GM10266 (cell line): ENCODE measurements at regions not wholly inside any gene's neighbourhood (a gene's known extent, or its start where the extent isn't known, plus 50 kb on each side); places are given as distances from the start of the nearest gene placed in this dataset.

Experiments used
- DNase-seq: peaks from one replicate; pipeline ENCODE4 v3.0.0; 2012; ENCODE audit errors: extremely low spot score
- TF ChIP-seq, protein P1 (sequence below): IDR thresholded peaks from 2 replicates; pipeline ENCODE4 v1.5.1; 2012; ENCODE audit warnings: mild to moderate bottlenecking, low read depth; ENCODE audit not compliant: control insufficient read depth, insufficient read depth; ENCODE audit errors: missing control alignments

DNA sequence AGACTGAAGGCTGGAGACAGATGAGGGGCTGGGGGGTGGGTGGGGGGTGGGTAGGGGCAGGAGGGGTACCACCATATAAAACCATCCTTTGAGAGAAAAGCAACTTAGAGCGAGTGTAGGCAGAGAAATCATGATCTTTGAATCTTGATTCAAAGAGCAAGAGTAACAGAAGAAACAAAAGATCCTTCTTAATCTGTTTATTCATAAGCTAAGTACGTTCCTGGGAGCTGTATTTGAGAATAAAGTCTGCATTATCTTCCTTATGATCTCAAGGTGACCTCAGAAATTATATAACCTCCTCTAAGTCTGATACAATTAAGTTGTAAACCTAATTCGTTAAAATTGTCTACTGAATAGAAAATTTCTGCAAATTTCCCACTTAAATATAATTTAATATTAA is 558.8 kb downstream of the NR2F1-AS1 start:
- TF ChIP-seq, protein P1, sequence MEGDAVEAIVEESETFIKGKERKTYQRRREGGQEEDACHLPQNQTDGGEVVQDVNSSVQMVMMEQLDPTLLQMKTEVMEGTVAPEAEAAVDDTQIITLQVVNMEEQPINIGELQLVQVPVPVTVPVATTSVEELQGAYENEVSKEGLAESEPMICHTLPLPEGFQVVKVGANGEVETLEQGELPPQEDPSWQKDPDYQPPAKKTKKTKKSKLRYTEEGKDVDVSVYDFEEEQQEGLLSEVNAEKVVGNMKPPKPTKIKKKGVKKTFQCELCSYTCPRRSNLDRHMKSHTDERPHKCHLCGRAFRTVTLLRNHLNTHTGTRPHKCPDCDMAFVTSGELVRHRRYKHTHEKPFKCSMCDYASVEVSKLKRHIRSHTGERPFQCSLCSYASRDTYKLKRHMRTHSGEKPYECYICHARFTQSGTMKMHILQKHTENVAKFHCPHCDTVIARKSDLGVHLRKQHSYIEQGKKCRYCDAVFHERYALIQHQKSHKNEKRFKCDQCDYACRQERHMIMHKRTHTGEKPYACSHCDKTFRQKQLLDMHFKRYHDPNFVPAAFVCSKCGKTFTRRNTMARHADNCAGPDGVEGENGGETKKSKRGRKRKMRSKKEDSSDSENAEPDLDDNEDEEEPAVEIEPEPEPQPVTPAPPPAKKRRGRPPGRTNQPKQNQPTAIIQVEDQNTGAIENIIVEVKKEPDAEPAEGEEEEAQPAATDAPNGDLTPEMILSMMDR: no peak
- no peak for DNase-seq

DNA sequence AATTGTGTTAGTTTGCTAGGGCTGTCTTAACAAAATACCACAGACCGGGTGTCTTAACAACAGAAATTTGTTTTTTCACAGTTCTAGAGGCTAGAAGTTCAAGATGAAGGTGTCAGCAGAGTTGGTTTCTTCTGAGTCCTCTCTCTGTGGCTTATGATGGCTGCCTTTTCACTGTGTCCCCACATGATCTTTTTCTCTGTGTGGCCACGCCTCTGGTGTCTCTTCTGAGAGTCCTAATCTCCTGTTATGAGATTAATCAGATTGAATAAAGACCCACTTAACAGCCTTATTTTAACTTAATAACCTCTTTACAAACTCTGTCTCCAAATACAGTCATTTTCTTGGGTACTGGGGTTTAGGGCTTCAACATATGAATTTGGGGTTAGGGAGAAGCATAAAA is 561.1 kb downstream of the NR2F1-AS1 start:
- no peak for DNase-seq

DNA sequence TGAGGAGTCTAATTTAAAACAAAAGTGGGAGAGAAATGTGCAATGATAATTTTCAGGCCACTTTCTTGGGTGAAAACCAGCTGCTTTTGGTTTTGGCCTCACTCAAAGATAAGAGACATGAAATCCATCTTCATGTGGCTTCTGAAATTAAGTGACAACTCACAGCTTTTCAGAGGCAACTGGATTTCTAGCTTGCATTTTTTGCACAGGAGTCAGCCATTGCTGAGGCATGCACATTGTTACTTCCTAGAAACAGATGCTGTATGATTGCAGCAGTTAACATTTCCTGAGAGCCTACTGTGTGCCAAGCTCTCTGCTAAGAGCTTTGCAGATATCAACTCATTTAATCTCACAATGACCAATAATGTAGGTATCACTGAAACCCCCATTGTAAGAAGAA is 562.6 kb downstream of the NR2F1-AS1 start:
- no peak for DNase-seq

More for the DNA sequence above, 561.1 kb downstream of the NR2F1-AS1 start:
- TF ChIP-seq, protein P1: no peak

DNA sequence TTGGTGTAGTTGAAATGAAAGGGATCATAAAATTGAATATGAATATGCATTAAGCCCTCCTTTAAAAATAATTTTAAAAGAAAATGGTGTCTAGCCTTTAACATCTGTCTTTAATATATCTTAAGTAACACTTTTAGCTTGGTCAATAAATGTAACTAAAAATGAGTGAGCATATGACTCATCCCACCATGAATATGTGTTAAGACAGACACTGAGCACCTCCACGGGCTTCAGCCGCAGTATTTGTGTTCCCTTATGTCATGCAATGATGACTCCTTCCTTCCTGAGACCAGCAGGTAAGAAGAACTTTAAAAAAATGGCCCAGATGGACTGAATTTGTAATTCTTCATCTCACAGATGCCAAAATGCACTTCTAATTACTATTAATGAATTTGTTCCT is 563.2 kb downstream of the NR2F1-AS1 start:
- no peak for DNase-seq
- TF ChIP-seq, protein P1: no peak

More for the DNA sequence above, 562.6 kb downstream of the NR2F1-AS1 start:
- TF ChIP-seq, protein P1: no peak

DNA sequence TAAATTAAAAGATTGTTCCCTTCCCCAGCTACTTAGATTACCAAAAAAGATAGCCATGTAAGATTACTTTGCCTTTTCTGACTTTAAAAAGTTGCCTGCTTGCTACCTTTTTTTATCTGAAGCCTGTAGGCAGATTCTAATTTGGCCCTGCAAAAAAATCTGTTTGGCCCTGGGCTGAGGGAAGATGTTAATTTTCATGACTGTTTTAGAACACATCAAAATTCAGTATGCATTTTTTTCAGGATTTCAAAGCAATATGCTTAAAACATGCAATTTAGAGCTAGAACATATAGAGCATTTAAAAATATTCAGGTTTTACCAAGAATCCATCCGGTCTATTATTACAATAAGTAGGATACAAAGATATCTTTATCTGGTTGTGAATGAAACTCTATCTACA is 563.6 kb downstream of the NR2F1-AS1 start:
- DNase-seq: no peak
- TF ChIP-seq, protein P1: no peak

DNA sequence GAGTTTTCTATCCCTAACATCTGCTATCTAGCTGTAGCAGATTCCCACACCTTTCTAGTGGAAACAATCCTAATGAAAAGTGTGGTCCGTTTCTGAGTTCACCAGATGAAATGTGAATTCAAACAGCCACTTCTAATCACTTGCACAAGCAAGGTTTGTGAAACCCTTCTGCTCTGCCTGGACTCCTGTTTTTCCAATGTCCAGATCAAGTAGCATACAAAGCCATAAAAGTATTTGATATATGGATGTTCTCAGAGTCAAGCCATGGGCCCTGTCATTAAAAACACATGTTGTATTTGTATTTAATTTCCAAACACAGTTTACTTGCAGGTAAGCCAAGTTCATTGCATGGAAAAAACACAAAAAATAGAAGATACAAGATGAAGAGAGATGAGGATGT is 570.4 kb downstream of the NR2F1-AS1 start:
- TF ChIP-seq, protein P1: no peak
- DNase-seq: no peak

DNA sequence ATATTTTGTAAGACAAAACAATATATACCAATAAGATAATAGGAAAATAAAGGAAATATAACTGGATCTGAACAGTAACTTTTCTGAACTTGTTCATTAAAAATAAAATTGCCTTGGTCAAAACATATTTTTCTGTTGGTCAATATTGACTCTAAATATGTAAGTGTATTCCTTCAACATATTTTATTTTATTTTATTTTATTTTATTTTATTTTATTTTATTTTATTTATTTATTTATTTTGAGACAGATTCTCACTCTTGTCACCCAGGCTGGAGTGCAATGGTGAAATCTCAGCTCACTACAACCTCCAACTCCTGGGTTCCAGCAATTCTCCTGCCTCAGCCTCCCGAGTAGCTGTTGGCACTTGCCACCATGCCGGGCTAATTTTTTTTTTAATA is 571.0 kb downstream of the NR2F1-AS1 start:
- no peak for DNase-seq
- TF ChIP-seq, protein P1: no peak
